HepG2 (cell line): ENCODE measurements at regions not wholly inside any gene's neighbourhood (a gene's known extent, or its start where the extent isn't known, plus 50 kb on each side); places are given as distances from the start of the nearest gene placed in this dataset.

Experiments used
- ATAC-seq: fragments of 200-7000 bp; cut with Tn5 transposase; 3 replicates; pipeline ENCODE4 v1.9.1; 2020; ENCODE audit warnings: mild to moderate bottlenecking, moderate library complexity
- BruUV-seq: library from RNA; stranded (reverse); fragments of 400-500 nt; replicated peaks from 2 replicates; lab custom pipeline; 2021; lab: Mats Ljungman, UMichigan
- CTCF ChIA-PET: fragments of 300-600 bp; formaldehyde crosslinking; extraction: SDS; loops from one replicate; lab custom pipeline; 2021; ENCODE audit warnings: low total read pairs, inconsistent platforms, low intra/inter-chr PET ratio; lab: Yijun Ruan, JAX
- POLR2A ChIA-PET: fragments of 350-600 bp; sonication (Branson Sonifier 250); formaldehyde crosslinking; loops from one replicate; lab custom pipeline; 2020; ENCODE audit warnings: antibody characterized with exemption, inconsistent platforms; lab: Yijun Ruan, JAX
- DNase-seq: peaks from one replicate; pipeline ENCODE4 v3.0.0-alpha.2; 2015; ENCODE audit warnings: low spot score
- FAIRE-seq: peaks from 3 replicates; lab custom pipeline; 2011; peaks lifted over from hg19 to GRCh38; lab: Jason Lieb, UNC
- H2AFZ ChIP-seq: one replicate; pipeline ENCODE4 v1.6.1; 2011; ENCODE audit warnings: low read length, inconsistent platforms
- H3K27ac ChIP-seq: fragments of 300-600 bp; 3 replicates; pipeline ENCODE4 v1.8.0; 2011; ENCODE audit warnings: mixed run types, mild to moderate bottlenecking, mixed read lengths, low read length, inconsistent platforms; ENCODE audit not compliant: insufficient read depth; ENCODE audit errors: extremely low read length
- H3K27me3 ChIP-seq, 2 experiments: fragments of 200-600 bp in 1 of 2; 2 replicates in 1 of 2; 3 replicates in 1 of 2; pipeline versions ENCODE4 v1.6.0 to v1.8.0; 2011; ENCODE audit warnings: low read length in 2 of 2, mild to moderate bottlenecking in 2 of 2, moderate library complexity in 2 of 2, inconsistent platforms in 1 of 2; ENCODE audit not compliant: insufficient read depth in 2 of 2, control insufficient read depth in 1 of 2
- H3K36me3 ChIP-seq, 2 experiments: fragments of 200-600 bp in 1 of 2; replicated peaks in 1 of 2; 2 replicates in 1 of 2; 3 replicates in 1 of 2; pipeline versions ENCODE4 v1.5.1 to v1.8.0; 2011; ENCODE audit warnings: low read length in 2 of 2, inconsistent platforms in 1 of 2; ENCODE audit not compliant: insufficient read depth in 2 of 2, control insufficient read depth in 1 of 2
- H3K4me1 ChIP-seq: 2 replicates; pipeline ENCODE4 v1.5.1; 2012; ENCODE audit warnings: low read length, inconsistent platforms; ENCODE audit not compliant: insufficient read depth
- H3K4me2 ChIP-seq: 2 replicates; pipeline ENCODE4 v1.6.0; 2011; ENCODE audit warnings: low read depth, low read length, inconsistent platforms
- H3K4me3 ChIP-seq, 3 experiments: fragments of 200-600 bp in 1 of 3; sonication (generic), shearing (Covaris generic) in 1 of 3; replicated peaks in 1 of 3; 2 replicates each; pipeline ENCODE4 v1.5.1; 2011 to 2016; ENCODE audit warnings: low read length in 3 of 3, inconsistent platforms in 2 of 3, low read depth in 2 of 3, mild to moderate bottlenecking in 2 of 3, control low read depth in 1 of 3, mixed read lengths in 1 of 3; ENCODE audit not compliant: insufficient read depth in 1 of 3
- H3K79me2 ChIP-seq: one replicate; pipeline ENCODE4 v1.6.1; 2011; ENCODE audit warnings: low read length, inconsistent platforms; ENCODE audit not compliant: insufficient read depth
- H3K9ac ChIP-seq: 2 replicates; pipeline ENCODE4 v1.6.0; 2011; ENCODE audit warnings: mild to moderate bottlenecking, low read depth, low read length, inconsistent platforms; ENCODE audit not compliant: insufficient read depth
- H3K9me3 ChIP-seq: 2 replicates; pipeline ENCODE4 v1.5.1; 2012; ENCODE audit warnings: mild to moderate bottlenecking, low read length
- H4K20me1 ChIP-seq: 2 replicates; pipeline ENCODE4 v1.6.0; 2011; ENCODE audit warnings: inconsistent platforms, mild to moderate bottlenecking, low read length, moderate library complexity; ENCODE audit not compliant: insufficient read depth
- EEA1 ChIP-seq: sonication (generic); formaldehyde crosslinking; IDR thresholded peaks from 2 replicates; pipeline ENCODE4 v1.5.1; 2020; ENCODE audit warnings: mild to moderate bottlenecking, missing genetic modification reagents, borderline replicate concordance
- ISX ChIP-seq: sonication (generic); formaldehyde crosslinking; conservative IDR thresholded peaks from 2 replicates; pipeline ENCODE4 v1.5.0; 2020; ENCODE audit warnings: missing genetic modification reagents
- KAT7 ChIP-seq: IDR thresholded peaks from 2 replicates; pipeline ENCODE4 v1.6.1; 2018; ENCODE audit warnings: borderline replicate concordance, missing compliant biosample characterization
- NFRKB ChIP-seq: fragments of 450-650 bp; IDR thresholded peaks from 2 replicates; pipeline ENCODE4 v1.6.1; 2017
- PATZ1 ChIP-seq: sonication (generic); formaldehyde crosslinking; IDR thresholded peaks from 2 replicates; pipeline ENCODE4 v1.4.0; 2020; ENCODE audit warnings: missing genetic modification reagents
- SMAD1 ChIP-seq: sonication (generic); formaldehyde crosslinking; IDR thresholded peaks from 2 replicates; pipeline ENCODE4 v1.4.0; 2020; ENCODE audit warnings: missing genetic modification reagents, low read depth, mild to moderate bottlenecking, borderline replicate concordance
- TMF1 ChIP-seq: sonication (generic); formaldehyde crosslinking; IDR thresholded peaks from 2 replicates; pipeline ENCODE4 v1.8.1; 2022; ENCODE audit warnings: low read depth, missing genetic modification reagents
- TSC22D2 ChIP-seq: sonication (generic); formaldehyde crosslinking; IDR thresholded peaks from 2 replicates; pipeline ENCODE4 v1.5.1; 2020; ENCODE audit warnings: missing genetic modification reagents, mild to moderate bottlenecking, borderline replicate concordance
- ZBTB1 ChIP-seq: sonication (generic); formaldehyde crosslinking; IDR thresholded peaks from 2 replicates; pipeline ENCODE4 v1.4.0; 2020; ENCODE audit warnings: missing genetic modification reagents, borderline replicate concordance
- ZNF343 ChIP-seq: sonication (generic); formaldehyde crosslinking; IDR thresholded peaks from 2 replicates; pipeline ENCODE4 v1.4.0; 2020; ENCODE audit warnings: mild to moderate bottlenecking, missing genetic modification reagents
- ZNF629 ChIP-seq: sonication (generic); formaldehyde crosslinking; conservative IDR thresholded peaks from 2 replicates; pipeline ENCODE4 v1.5.0; 2020; ENCODE audit warnings: missing genetic modification reagents
- ZNF790 ChIP-seq: sonication (generic); formaldehyde crosslinking; IDR thresholded peaks from 2 replicates; pipeline ENCODE4 v1.8.0; 2022; ENCODE audit warnings: missing genetic modification reagents, mild to moderate bottlenecking, borderline replicate concordance
- WGBS: methylation state at CpG from one replicate; pipeline ENCODE4 v1.1.6; 2017; ENCODE audit warnings: low lambda C conversion rate; 5-methylcytosine and 5-hydroxymethylcytosine counted together
- in situ Hi-C: cut with HindIII; loops from 2 replicates; pipeline ENCODE4 v1.10.0; 2017; ENCODE audit warnings: low pct_unique_long_range_greater_than_20kb; ENCODE audit not compliant: extremely low pct_ligation_motif_present
- intact Hi-C: fragments of 100-400 bp; cut with micrococcal nuclease; formaldehyde crosslinking; loops from one replicate; pipeline ENCODE4 v1.10.0; 2022; ENCODE audit not compliant: unreplicated experiment
- TF ChIP-seq, protein P1 (sequence below): sonication (generic); formaldehyde crosslinking; IDR thresholded peaks from 2 replicates; pipeline ENCODE4 v1.5.0; 2020; ENCODE audit warnings: mild to moderate bottlenecking, missing genetic modification reagents

DNA sequence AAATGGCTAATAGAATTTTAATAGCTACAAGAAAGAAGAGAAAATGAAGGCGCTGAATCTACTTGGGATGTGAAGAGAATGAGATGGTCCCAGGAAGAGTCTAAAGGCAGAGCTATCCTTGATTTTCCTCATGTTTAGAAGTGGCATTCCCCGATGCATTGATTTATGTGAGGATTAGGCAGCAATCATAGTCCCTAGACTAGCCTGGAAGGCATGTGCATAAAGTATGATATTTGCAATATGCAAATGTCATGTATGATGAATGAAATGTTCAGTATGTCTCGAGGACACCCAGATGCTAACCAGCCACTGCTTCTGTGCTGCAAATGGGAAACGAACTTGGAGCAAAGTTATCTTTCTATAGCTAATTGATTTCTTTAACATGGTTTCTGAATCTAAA, 641.5 kb upstream of the PLXNA2 start:
- WGBS = 9% methylated on average over 4 of the region's 4 CpGs
- CTCF ChIA-PET = no interaction called here

More for the DNA sequence above, 641.5 kb upstream of the PLXNA2 start:
- TF ChIP-seq NFRKB = no peak
- TF ChIP-seq TMF1 (CRISPR knock-in tag) = no peak
- TF ChIP-seq ZNF343 = no peak
- no peak for TF ChIP-seq SMAD1 (CRISPR knock-in tag)
- no peak for TF ChIP-seq EEA1 (CRISPR knock-in tag)
- no peak for TF ChIP-seq ZBTB1
- TF ChIP-seq KAT7 (CRISPR knock-in tag) = no peak
- TF ChIP-seq ZNF790 (CRISPR knock-in tag) = no peak
- TF ChIP-seq ISX (CRISPR knock-in tag) = no peak
- no peak for TF ChIP-seq TSC22D2 (CRISPR knock-in tag)
- no peak for TF ChIP-seq PATZ1 (CRISPR knock-in tag)
- TF ChIP-seq, protein P1, sequence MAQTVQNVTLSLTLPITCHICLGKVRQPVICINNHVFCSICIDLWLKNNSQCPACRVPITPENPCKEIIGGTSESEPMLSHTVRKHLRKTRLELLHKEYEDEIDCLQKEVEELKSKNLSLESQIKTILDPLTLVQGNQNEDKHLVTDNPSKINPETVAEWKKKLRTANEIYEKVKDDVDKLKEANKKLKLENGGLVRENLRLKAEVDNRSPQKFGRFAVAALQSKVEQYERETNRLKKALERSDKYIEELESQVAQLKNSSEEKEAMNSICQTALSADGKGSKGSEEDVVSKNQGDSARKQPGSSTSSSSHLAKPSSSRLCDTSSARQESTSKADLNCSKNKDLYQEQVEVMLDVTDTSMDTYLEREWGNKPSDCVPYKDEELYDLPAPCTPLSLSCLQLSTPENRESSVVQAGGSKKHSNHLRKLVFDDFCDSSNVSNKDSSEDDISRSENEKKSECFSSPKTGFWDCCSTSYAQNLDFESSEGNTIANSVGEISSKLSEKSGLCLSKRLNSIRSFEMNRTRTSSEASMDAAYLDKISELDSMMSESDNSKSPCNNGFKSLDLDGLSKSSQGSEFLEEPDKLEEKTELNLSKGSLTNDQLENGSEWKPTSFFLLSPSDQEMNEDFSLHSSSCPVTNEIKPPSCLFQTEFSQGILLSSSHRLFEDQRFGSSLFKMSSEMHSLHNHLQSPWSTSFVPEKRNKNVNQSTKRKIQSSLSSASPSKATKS (CRISPR knock-in tag) = no peak
- no peak for TF ChIP-seq ZNF629 (CRISPR knock-in tag)
- no peaks in the 10 kb centered on the region; the same call in 1 of the 2 replicates for H3K9me3 ChIP-seq
- H3K4me2 ChIP-seq = no peak overlapping the region
- intact Hi-C loops = no loop called here
- H3K79me2 ChIP-seq = no peaks in the 10 kb centered on the region
- in situ Hi-C loops = no loop called here
- H3K27ac ChIP-seq = no peak overlapping the region
- POLR2A ChIA-PET = no interaction called here
- no peak overlapping the region for H2AFZ ChIP-seq
- BruUV-seq = no TSS peak
- H3K9ac ChIP-seq = no peak overlapping the region
- FAIRE-seq = no peak
- ATAC-seq = no peak
- no peaks in the 10 kb centered on the region; a peak in 1 of 5 replicates for H3K27me3 ChIP-seq
- H4K20me1 ChIP-seq = no peaks in the 10 kb centered on the region
- no peaks in the 10 kb centered on the region for H3K4me1 ChIP-seq
- no peak for DNase-seq
- no peak overlapping the region for H3K4me3 ChIP-seq
- H3K36me3 ChIP-seq = no peaks in the 10 kb centered on the region
